ENCODE measurements at regions not wholly inside any gene's neighbourhood (a gene's known extent, or its start where the extent isn't known, plus 50 kb on each side); places are given as distances from the start of the nearest gene placed in this dataset.
"Not testable (repeated sequence)": the region's sequence is repeated elsewhere in the genome, so short reads cannot be mapped to it uniquely, and the experiment has no call there.

DNA sequence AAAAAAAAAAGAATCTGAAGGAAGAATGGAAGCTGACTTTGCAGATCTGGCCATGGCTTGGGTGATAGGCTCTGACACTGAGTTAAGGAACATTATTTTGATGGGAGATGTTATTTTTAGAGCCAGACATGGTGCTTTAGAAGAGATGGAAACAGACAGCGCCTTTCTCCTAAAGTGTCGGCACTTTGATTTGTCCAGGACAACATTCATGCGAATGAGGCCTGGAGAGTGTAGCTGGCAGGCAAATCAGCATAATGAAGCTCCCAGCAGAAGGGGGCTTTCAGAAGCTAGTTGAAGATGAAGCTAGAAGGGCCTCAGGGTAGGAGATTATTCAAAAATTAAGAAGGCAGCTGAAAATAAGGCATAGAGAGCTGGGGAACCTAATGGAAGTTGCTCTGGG is 397.7 kb downstream of the RWDD3 start:
- H3K36me3 ChIP-seq (ENCODE audit: control insufficient read depth in 1 of 2, insufficient read depth in 2 of 2, low read length in 1 of 2) = no peaks in the 10 kb centered on the region
- no peak overlapping the region for H3K4me3 ChIP-seq (ENCODE audit: low read length in 2 of 2)
- 84% methylated on average over 3 of the region's 3 CpGs for WGBS, 2 donors
- DNase-seq (no peak), ATAC-seq (ENCODE audit: low FRiP score) (no peak)
- no peaks in the 10 kb centered on the region for H3K9me3 ChIP-seq (ENCODE audit: control insufficient read depth, low read length)
- H3K4me1 ChIP-seq (ENCODE audit: control insufficient read depth in 1 of 2, insufficient read depth in 2 of 2, low read length in 2 of 2) = peaks cover 0 to 3% of the 10 kb centered on the region in 2 donors
- H3K27me3 ChIP-seq (ENCODE audit: control insufficient read depth in 1 of 2, insufficient read depth in 2 of 2, low read length in 1 of 2) = no peaks in the 10 kb centered on the region
- intact Hi-C loops (cut with DNase I) = no loop called here
- no peak overlapping the region for H3K27ac ChIP-seq (ENCODE audit: low read depth in 1 of 2, low read length in 2 of 2)

DNA sequence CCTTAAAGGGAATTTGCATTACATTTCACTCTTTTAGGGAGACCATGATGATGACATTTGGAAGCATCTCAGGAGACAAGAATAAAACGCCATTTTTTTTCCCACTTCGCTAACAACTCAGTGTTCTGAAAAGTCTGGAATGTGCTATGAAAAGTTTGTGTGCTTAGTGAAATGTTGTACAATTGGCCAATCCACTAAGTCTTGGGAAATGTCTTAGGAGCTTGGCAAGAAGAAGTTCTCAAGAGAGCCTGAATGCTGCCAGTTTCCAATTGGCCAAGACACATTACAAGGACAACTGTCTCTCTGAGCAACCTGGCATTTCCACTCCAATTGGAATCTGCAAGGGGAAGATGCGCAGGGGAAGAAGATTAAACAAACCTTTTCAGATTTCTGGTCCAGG is 401.8 kb downstream of the RWDD3 start:
- H3K9me3 ChIP-seq (ENCODE audit: control insufficient read depth, low read length) = no peaks in the 10 kb centered on the region
- H3K27ac ChIP-seq (ENCODE audit: low read depth in 1 of 2, low read length in 2 of 2) = no peak overlapping the region
- no peaks in the 10 kb centered on the region for H3K27me3 ChIP-seq (ENCODE audit: control insufficient read depth in 1 of 2, insufficient read depth in 2 of 2, low read length in 1 of 2)
- no peaks in the 10 kb centered on the region for H3K36me3 ChIP-seq (ENCODE audit: control insufficient read depth in 1 of 2, insufficient read depth in 2 of 2, low read length in 1 of 2)
- ATAC-seq (ENCODE audit: low FRiP score) (no peak), DNase-seq (no peak)
- WGBS, 2 donors = 68 to 73% methylated on average over 3 of the region's 3 CpGs
- intact Hi-C loops (cut with DNase I) = no loop called here
- no peak overlapping the region for H3K4me3 ChIP-seq (ENCODE audit: low read length in 2 of 2)
- H3K4me1 ChIP-seq (ENCODE audit: control insufficient read depth in 1 of 2, insufficient read depth in 2 of 2, low read length in 2 of 2) = peaks cover 0 to 3% of the 10 kb centered on the region in 2 donors

DNA sequence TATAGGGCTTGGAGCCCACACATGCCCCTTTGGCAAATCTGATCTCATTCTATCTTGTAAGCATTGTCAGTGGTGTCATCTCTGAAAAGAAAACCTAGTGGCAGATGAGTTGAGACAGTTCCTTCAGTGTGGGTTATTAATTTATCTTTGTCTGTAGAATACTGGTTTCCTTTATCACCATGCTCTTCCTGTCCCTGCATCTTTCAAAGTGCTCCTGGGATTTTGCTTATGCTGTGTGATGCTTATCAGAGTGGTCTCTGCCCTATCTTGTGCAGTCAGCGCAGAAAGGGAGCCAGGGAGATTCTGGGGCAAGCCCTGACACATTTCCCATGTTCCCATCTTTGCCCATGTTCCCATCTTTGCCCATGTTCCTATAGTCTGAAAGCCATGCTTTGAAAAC is 402.9 kb downstream of the RWDD3 start:
- H3K9me3 ChIP-seq (ENCODE audit: control insufficient read depth, low read length) = no peaks in the 10 kb centered on the region
- 82 to 92% methylated on average over 1 of the region's 1 CpG for WGBS, 2 donors
- ATAC-seq (ENCODE audit: low FRiP score) = no peak
- H3K4me3 ChIP-seq (ENCODE audit: low read length in 2 of 2) = no peak overlapping the region
- DNase-seq = no peak
- intact Hi-C loops (cut with DNase I) = no loop called here
- no peaks in the 10 kb centered on the region for H3K27me3 ChIP-seq (ENCODE audit: control insufficient read depth in 1 of 2, insufficient read depth in 2 of 2, low read length in 1 of 2)
- peaks cover 0 to 3% of the 10 kb centered on the region in 2 donors for H3K4me1 ChIP-seq (ENCODE audit: control insufficient read depth in 1 of 2, insufficient read depth in 2 of 2, low read length in 2 of 2)
- H3K27ac ChIP-seq (ENCODE audit: low read depth in 1 of 2, low read length in 2 of 2) = no peak overlapping the region
- H3K36me3 ChIP-seq (ENCODE audit: control insufficient read depth in 1 of 2, insufficient read depth in 2 of 2, low read length in 1 of 2) = no peaks in the 10 kb centered on the region

DNA sequence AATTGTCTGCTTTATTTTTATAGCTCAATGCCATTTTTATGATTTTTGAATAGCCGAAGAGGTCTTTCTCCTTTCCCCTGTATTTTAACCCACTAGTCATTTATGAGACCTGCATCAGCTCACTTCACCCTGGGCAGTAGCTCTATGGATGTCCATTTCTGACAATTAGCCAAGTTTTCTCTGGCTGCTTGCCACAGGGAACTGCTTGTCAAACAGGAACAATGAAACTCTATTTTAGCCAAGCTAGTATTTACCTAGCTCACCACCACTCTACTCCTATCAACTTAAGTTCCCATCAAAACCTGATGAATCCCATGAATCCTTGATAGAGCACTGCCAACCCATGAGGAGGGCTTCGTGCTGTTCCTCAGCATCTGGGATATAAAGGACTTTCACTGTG is 406.7 kb downstream of the RWDD3 start:
- Histone ChIP-seq H3K9me3 (ENCODE audit: control insufficient read depth, low read length) (no peaks in the 10 kb centered on the region), H3K27ac (ENCODE audit: low read depth in 1 of 2, low read length in 2 of 2) (no peak overlapping the region), H3K4me3 (ENCODE audit: low read length in 2 of 2) (no peak overlapping the region), H3K27me3 (ENCODE audit: control insufficient read depth in 1 of 2, insufficient read depth in 2 of 2, low read length in 1 of 2) (no peaks in the 10 kb centered on the region), H3K4me1 (ENCODE audit: control insufficient read depth in 1 of 2, insufficient read depth in 2 of 2, low read length in 2 of 2) (peaks cover 0 to 3% of the 10 kb centered on the region in 2 donors), H3K36me3 (ENCODE audit: control insufficient read depth in 1 of 2, insufficient read depth in 2 of 2, low read length in 1 of 2) (no peaks in the 10 kb centered on the region)
- DNase-seq (no peak), ATAC-seq (ENCODE audit: low FRiP score) (no peak)
- intact Hi-C loops (cut with DNase I) = no loop called here
- WGBS, 2 donors = 19 to 30% methylated on average over 2 of the region's 2 CpGs

DNA sequence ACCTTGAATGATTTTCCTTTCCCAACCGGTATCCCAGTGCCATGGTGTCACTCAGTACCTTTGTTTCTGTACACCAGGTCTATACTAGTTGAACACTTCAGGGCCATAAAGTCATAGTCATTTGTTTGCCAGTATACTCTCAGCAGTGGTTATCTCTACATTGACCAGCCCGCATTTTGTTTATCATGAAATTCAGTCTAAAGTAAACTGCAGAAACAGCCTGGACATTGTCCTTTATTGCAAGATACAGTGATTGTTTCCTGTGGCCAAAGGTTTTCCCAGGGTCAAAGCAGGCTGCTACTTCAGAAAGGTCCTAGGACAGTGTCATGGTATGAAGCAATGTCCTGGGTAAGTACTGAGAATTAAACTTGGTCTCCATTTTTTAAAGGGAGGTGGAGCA is 407.4 kb downstream of the RWDD3 start:
- intact Hi-C loops (cut with DNase I) = no loop called here
- Histone ChIP-seq H3K27ac (ENCODE audit: low read depth in 1 of 2, low read length in 2 of 2) (no peak overlapping the region), H3K4me1 (ENCODE audit: control insufficient read depth in 1 of 2, insufficient read depth in 2 of 2, low read length in 2 of 2) (no peaks in the 10 kb centered on the region), H3K9me3 (ENCODE audit: control insufficient read depth, low read length) (peaks cover 1% of the 10 kb centered on the region), H3K36me3 (ENCODE audit: control insufficient read depth in 1 of 2, insufficient read depth in 2 of 2, low read length in 1 of 2) (no peaks in the 10 kb centered on the region), H3K4me3 (ENCODE audit: low read length in 2 of 2) (no peak overlapping the region), H3K27me3 (ENCODE audit: control insufficient read depth in 1 of 2, insufficient read depth in 2 of 2, low read length in 1 of 2) (no peaks in the 10 kb centered on the region)
- DNase-seq (no peak), ATAC-seq (ENCODE audit: low FRiP score) (no peak)
- WGBS, 2 donors = 60 to 64% methylated on average over 2 of the region's 2 CpGs

DNA sequence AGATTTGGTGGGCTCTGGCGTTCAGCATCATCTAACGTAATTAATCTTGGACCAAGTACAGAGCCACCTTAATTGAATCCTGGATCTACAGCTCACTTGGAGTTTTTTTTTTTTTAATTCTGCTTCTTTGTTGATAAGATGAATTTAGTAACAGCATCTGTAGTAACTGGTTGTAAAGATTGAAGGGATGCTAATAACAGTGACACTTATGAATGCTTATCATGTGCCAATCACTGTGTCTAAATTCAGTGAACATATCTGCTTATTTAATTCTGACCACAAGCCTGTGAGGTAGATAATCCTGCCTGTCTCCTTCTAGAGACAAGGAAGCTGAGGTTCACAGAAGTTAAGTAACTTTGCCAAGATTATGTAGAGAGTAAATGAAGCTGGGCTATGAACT is 408.0 kb downstream of the RWDD3 start:
- WGBS, 2 donors = 87 to 92% methylated on average over 2 of the region's 2 CpGs
- no peak for ATAC-seq (ENCODE audit: low FRiP score)
- H3K9me3 ChIP-seq (ENCODE audit: control insufficient read depth, low read length) = peaks cover 3% of the 10 kb centered on the region
- no peak overlapping the region for H3K27ac ChIP-seq (ENCODE audit: low read depth in 1 of 2, low read length in 2 of 2)
- H3K4me3 ChIP-seq (ENCODE audit: low read length in 2 of 2) = no peak overlapping the region
- intact Hi-C loops (cut with DNase I) = no loop called here
- no peak for DNase-seq
- no peaks in the 10 kb centered on the region for H3K27me3 ChIP-seq (ENCODE audit: control insufficient read depth in 1 of 2, insufficient read depth in 2 of 2, low read length in 1 of 2)
- H3K4me1 ChIP-seq (ENCODE audit: control insufficient read depth in 1 of 2, insufficient read depth in 2 of 2, low read length in 2 of 2) = no peaks in the 10 kb centered on the region
- H3K36me3 ChIP-seq (ENCODE audit: control insufficient read depth in 1 of 2, insufficient read depth in 2 of 2, low read length in 1 of 2) = no peaks in the 10 kb centered on the region

DNA sequence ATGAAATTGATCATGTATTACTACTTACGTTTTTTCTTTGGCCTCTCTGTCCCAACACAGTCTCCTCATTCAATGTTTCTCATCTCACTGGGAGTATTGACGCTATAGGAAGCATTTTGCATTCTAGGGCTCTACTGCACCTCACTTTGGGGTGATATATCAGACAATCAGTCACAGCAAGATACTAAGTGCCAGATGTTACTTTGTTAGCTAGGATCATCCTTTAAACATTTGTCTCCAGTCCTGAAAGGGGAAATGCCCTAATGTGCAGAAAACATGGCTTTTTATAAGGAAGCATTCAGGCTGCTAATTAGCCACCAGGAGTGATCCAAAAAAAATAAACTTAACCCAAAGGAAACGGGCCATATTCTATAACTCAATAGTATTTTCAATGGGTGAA is 409.1 kb downstream of the RWDD3 start:
- Histone ChIP-seq H3K36me3 (ENCODE audit: control insufficient read depth in 1 of 2, insufficient read depth in 2 of 2, low read length in 1 of 2) (no peaks in the 10 kb centered on the region), H3K27ac (ENCODE audit: low read depth in 1 of 2, low read length in 2 of 2) (no peak overlapping the region), H3K9me3 (ENCODE audit: control insufficient read depth, low read length) (peaks cover 3% of the 10 kb centered on the region), H3K4me1 (ENCODE audit: control insufficient read depth in 1 of 2, insufficient read depth in 2 of 2, low read length in 2 of 2) (no peaks in the 10 kb centered on the region), H3K27me3 (ENCODE audit: control insufficient read depth in 1 of 2, insufficient read depth in 2 of 2, low read length in 1 of 2) (no peaks in the 10 kb centered on the region), H3K4me3 (ENCODE audit: low read length in 2 of 2) (no peak overlapping the region)
- no peak for ATAC-seq (ENCODE audit: low FRiP score)
- intact Hi-C loops (cut with DNase I) = no loop called here
- WGBS, 2 donors = 45 to 64% methylated on average over 3 of the region's 3 CpGs
- no peak for DNase-seq

DNA sequence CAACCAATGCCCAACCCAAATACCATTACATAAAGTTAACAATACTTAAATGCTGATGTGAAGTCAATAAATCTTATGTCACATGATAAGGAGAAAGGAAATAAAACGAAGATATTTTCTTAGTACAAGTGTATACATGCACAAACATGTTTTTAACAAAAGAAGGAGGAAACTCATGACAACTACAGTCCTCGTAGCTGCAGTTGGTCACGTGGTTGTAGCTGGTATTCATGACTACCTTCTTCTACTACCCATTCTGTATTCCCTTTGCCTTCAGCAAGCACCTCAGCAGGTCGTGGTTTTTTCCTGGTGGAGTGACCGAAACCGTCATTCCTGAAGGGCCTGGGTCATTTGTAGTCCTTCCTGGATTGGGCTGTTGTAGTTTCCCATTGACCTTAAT is 411.1 kb downstream of the RWDD3 start:
- ATAC-seq (ENCODE audit: low FRiP score); H3K4me1 ChIP-seq (ENCODE audit: control insufficient read depth in 1 of 2, insufficient read depth in 2 of 2, low read length in 2 of 2); H3K27ac ChIP-seq (ENCODE audit: low read depth in 1 of 2, low read length in 2 of 2); H3K36me3 ChIP-seq (ENCODE audit: control insufficient read depth in 1 of 2, insufficient read depth in 2 of 2, low read length in 1 of 2); intact Hi-C loops (cut with DNase I); H3K27me3 ChIP-seq (ENCODE audit: control insufficient read depth in 1 of 2, insufficient read depth in 2 of 2, low read length in 1 of 2); H3K4me3 ChIP-seq (ENCODE audit: low read length in 2 of 2); DNase-seq; H3K9me3 ChIP-seq (ENCODE audit: control insufficient read depth, low read length): not testable (repeated sequence)
- WGBS, 2 donors = 75 to 79% methylated on average over 6 of the region's 6 CpGs

DNA sequence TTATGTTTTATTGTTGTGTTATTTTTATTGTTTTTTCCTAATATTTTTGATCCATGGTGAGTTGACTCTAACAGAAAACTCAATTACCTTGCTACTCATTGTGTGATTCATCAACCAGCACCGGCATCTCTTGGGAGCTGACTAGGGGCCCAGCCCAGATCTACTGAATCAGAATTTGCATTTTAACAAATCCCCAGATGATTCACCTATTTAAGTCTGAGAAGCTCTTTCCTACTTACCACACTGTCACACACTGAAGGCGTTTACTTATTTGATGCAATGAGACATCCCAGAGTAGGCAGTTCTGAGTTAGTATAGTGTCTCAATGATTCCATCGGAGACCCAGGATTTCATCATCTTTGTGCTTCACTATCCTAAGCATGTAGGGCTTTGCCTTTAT is 416.6 kb downstream of the RWDD3 start:
- 85 to 90% methylated on average over 3 of the region's 3 CpGs for WGBS, 2 donors
- no peak for DNase-seq
- H3K4me3 ChIP-seq (ENCODE audit: low read length in 2 of 2) = no peak overlapping the region
- no peaks in the 10 kb centered on the region for H3K4me1 ChIP-seq (ENCODE audit: control insufficient read depth in 1 of 2, insufficient read depth in 2 of 2, low read length in 2 of 2)
- ATAC-seq (ENCODE audit: low FRiP score) = no peak
- H3K27ac ChIP-seq (ENCODE audit: low read depth in 1 of 2, low read length in 2 of 2) = no peak overlapping the region
- H3K36me3 ChIP-seq (ENCODE audit: control insufficient read depth in 1 of 2, insufficient read depth in 2 of 2, low read length in 1 of 2) = no peaks in the 10 kb centered on the region
- intact Hi-C loops (cut with DNase I) = no loop called here
- no peaks in the 10 kb centered on the region for H3K27me3 ChIP-seq (ENCODE audit: control insufficient read depth in 1 of 2, insufficient read depth in 2 of 2, low read length in 1 of 2)
- H3K9me3 ChIP-seq (ENCODE audit: control insufficient read depth, low read length) = peaks cover 3% of the 10 kb centered on the region
